Loucy (cell line): ENCODE measurements at regions not wholly inside any gene's neighbourhood (a gene's known extent, or its start where the extent isn't known, plus 50 kb on each side); places are given as distances from the start of the nearest gene placed in this dataset.

Experiments
- H2AFZ ChIP-seq: fragments of 200-600 bp; sonication (generic); 2 replicates; pipeline ENCODE4 v1.6.0; 2016; ENCODE audit warnings: antibody characterized with exemption, mild to moderate bottlenecking, low read length, moderate library complexity
- H3F3A ChIP-seq: fragments of 200-600 bp; 2 replicates; pipeline ENCODE4 v1.6.0; 2016; ENCODE audit warnings: antibody characterized with exemption, low read depth, mild to moderate bottlenecking
- H3K27me3 ChIP-seq: fragments of 200-600 bp; sonication (generic); 2 replicates; pipeline ENCODE4 v1.6.1; 2014; ENCODE audit warnings: low read length, mild to moderate bottlenecking; ENCODE audit not compliant: insufficient read depth, poor library complexity, severe bottlenecking
- H3K36me3 ChIP-seq: fragments of 200-600 bp; sonication (generic); 2 replicates; pipeline ENCODE4 v1.6.1; 2016; ENCODE audit warnings: low read length; ENCODE audit not compliant: insufficient read depth
- H3K4me1 ChIP-seq: fragments of 200-600 bp; sonication (generic); 2 replicates; pipeline ENCODE4 v1.5.1; 2014; ENCODE audit warnings: low read length, mild to moderate bottlenecking; ENCODE audit not compliant: insufficient read depth, poor library complexity, severe bottlenecking
- H3K4me2 ChIP-seq: fragments of 200-600 bp; sonication (generic); 2 replicates; pipeline ENCODE4 v1.6.0; 2014; ENCODE audit warnings: antibody characterized with exemption, low read length, low read depth, mild to moderate bottlenecking; ENCODE audit not compliant: poor library complexity, severe bottlenecking
- H3K4me3 ChIP-seq: fragments of 200-600 bp; sonication (generic); 2 replicates; pipeline ENCODE4 v1.5.1; 2014; ENCODE audit warnings: low read length, mild to moderate bottlenecking, mixed read lengths; ENCODE audit not compliant: poor library complexity, severe bottlenecking
- H3K79me2 ChIP-seq: fragments of 200-600 bp; sonication (generic); 2 replicates; pipeline ENCODE4 v1.6.1; 2014; ENCODE audit warnings: low read length; ENCODE audit not compliant: insufficient read depth
- H3K9ac ChIP-seq: fragments of 200-600 bp; sonication (generic); 2 replicates; pipeline ENCODE4 v1.6.0; 2014; ENCODE audit warnings: mild to moderate bottlenecking, low read depth, low read length, moderate library complexity; ENCODE audit not compliant: poor library complexity, severe bottlenecking
- H3K9me2 ChIP-seq: fragments of 200-600 bp; sonication (generic); replicated peaks from 2 replicates; pipeline ENCODE4 v1.6.1; 2016; ENCODE audit warnings: low read depth, low read length, mixed read lengths
- H3K9me3 ChIP-seq: fragments of 200-600 bp; sonication (generic); 2 replicates; pipeline ENCODE4 v1.6.1; 2014; ENCODE audit warnings: mild to moderate bottlenecking, antibody characterized with exemption, low read length, low read depth; ENCODE audit not compliant: insufficient read depth
- H4K20me1 ChIP-seq: fragments of 200-600 bp; sonication (generic); 2 replicates; pipeline ENCODE4 v1.6.0; 2014; ENCODE audit warnings: antibody characterized with exemption, low read length, mild to moderate bottlenecking; ENCODE audit not compliant: insufficient read depth, poor library complexity, severe bottlenecking
- CTCF ChIP-seq: fragments of 200-600 bp; sonication (generic); conservative IDR thresholded peaks from 2 replicates; pipeline ENCODE4 v1.5.1; 2014; ENCODE audit warnings: mild to moderate bottlenecking, antibody characterized with exemption, low read length
- EZH2phosphoT487 ChIP-seq: fragments of 200-600 bp; IDR thresholded peaks from 2 replicates; pipeline ENCODE4 v1.6.1; 2018; ENCODE audit warnings: antibody characterized with exemption, mild to moderate bottlenecking, moderate library complexity, borderline replicate concordance

- H2AFZ ChIP-seq: no peak overlapping the region
- H3K4me3 ChIP-seq: no peak overlapping the region
- H3K36me3 ChIP-seq: no peaks in the 10 kb centered on the region
- H3K79me2 ChIP-seq: no peaks in the 10 kb centered on the region
- TF ChIP-seq EZH2phosphoT487 (no peak), CTCF (no peak)
- H4K20me1 ChIP-seq: no peaks in the 10 kb centered on the region
- H3K4me1 ChIP-seq: no peaks in the 10 kb centered on the region
- H3F3A ChIP-seq: no peaks in the 10 kb centered on the region
- no peak overlapping the region for H3K9ac ChIP-seq
- no peaks in the 10 kb centered on the region for H3K9me3 ChIP-seq
- H3K9me2 ChIP-seq: no peaks in the 10 kb centered on the region
- no peak overlapping the region for H3K4me2 ChIP-seq
- H3K27me3 ChIP-seq: no peaks in the 10 kb centered on the region
Observed at GRCh38 chr12:69096669-69097335, 142.6 kb upstream of the CPSF6 start.

GRCh38 chr12:69097619-69098368 lies 141.6 kb upstream of the CPSF6 start:
- Histone ChIP-seq H2AFZ (peak overlapping the region; percentile 51), H3K79me2 (no peaks in the 10 kb centered on the region), H3K4me2 (no peak overlapping the region), H3K9ac (no peak overlapping the region), H4K20me1 (no peaks in the 10 kb centered on the region), H3F3A (no peaks in the 10 kb centered on the region), H3K27me3 (no peaks in the 10 kb centered on the region), H3K36me3 (no peaks in the 10 kb centered on the region), H3K9me3 (no peaks in the 10 kb centered on the region), H3K4me1 (no peaks in the 10 kb centered on the region), H3K9me2 (no peaks in the 10 kb centered on the region), H3K4me3 (no peak overlapping the region)
- TF ChIP-seq CTCF (no peak), EZH2phosphoT487 (no peak)

- H3K4me3 ChIP-seq: no peak overlapping the region
- H4K20me1 ChIP-seq: no peaks in the 10 kb centered on the region
- no peaks in the 10 kb centered on the region for H3K4me1 ChIP-seq
- H3K4me2 ChIP-seq: no peak overlapping the region
- H3K27me3 ChIP-seq: no peaks in the 10 kb centered on the region
- TF ChIP-seq EZH2phosphoT487 (no peak), CTCF (no peak)
- H3K9ac ChIP-seq: no peak overlapping the region
- H3K9me2 ChIP-seq: no peaks in the 10 kb centered on the region
- H3K36me3 ChIP-seq: no peaks in the 10 kb centered on the region
- H3K9me3 ChIP-seq: no peaks in the 10 kb centered on the region
- H3F3A ChIP-seq: no peaks in the 10 kb centered on the region
- no peaks in the 10 kb centered on the region for H3K79me2 ChIP-seq
- no peak overlapping the region for H2AFZ ChIP-seq
Observed at GRCh38 chr12:69099201-69099837, 140.1 kb upstream of the CPSF6 start.
